ENCODE measurements at regions not wholly inside any gene's neighbourhood (a gene's known extent, or its start where the extent isn't known, plus 50 kb on each side); places are given as distances from the start of the nearest gene placed in this dataset.
A peak's percentile ranks its signal among the peaks of the same experiment; 100 is the strongest.
"Not testable (repeated sequence)": the region's sequence is repeated elsewhere in the genome, so short reads cannot be mapped to it uniquely, and the experiment has no call there.

GRCh38 chr18:37872562-37872961 is 307.0 kb upstream of the CELF4 start:
- no peak for DNase-seq

GRCh38 chr18:37871561-37871960 is 306.0 kb upstream of the CELF4 start:
- no peak for DNase-seq

GRCh38 chr18:37869051-37869450 is 303.5 kb upstream of the CELF4 start:
- no peak for DNase-seq

- no peak for DNase-seq
These were observed 298.5 kb upstream of the CELF4 start for GRCh38 chr18:37864122-37864521.

GRCh38 chr18:37861981-37862380 is 296.4 kb upstream of the CELF4 start:
- DNase-seq: no peak

GRCh38 chr18:37854396-37854795 is 288.8 kb upstream of the CELF4 start:
- no peak for DNase-seq

GRCh38 chr18:37853706-37854105 is 288.1 kb upstream of the CELF4 start:
- no peak for DNase-seq

- DNase-seq: no peak
These were observed 286.9 kb upstream of the CELF4 start for GRCh38 chr18:37852464-37852863.

- no peak for DNase-seq
These were observed 281.9 kb upstream of the CELF4 start for GRCh38 chr18:37847544-37847943.

- DNase-seq: no peak
These were observed 281.4 kb upstream of the CELF4 start for GRCh38 chr18:37846996-37847395.

GRCh38 chr18:37845498-37845897 is 279.9 kb upstream of the CELF4 start:
- DNase-seq: no peak

- no peak for DNase-seq
These were observed 278.8 kb upstream of the CELF4 start for GRCh38 chr18:37844209-37844970.

- DNase-seq: no peak
These were observed 272.5 kb upstream of the CELF4 start for GRCh38 chr18:37838083-37838482.

GRCh38 chr18:37836071-37836970 is 270.7 kb upstream of the CELF4 start:
- DNase-seq: no peak

GRCh38 chr18:37832010-37832695 is 266.6 kb upstream of the CELF4 start:
- DNase-seq: not testable (repeated sequence)

GRCh38 chr18:37812961-37813360 is 247.4 kb upstream of the CELF4 start:
- DNase-seq: no peak

GRCh38 chr18:37805773-37806404 is 240.3 kb upstream of the CELF4 start:
- no peak for DNase-seq

- DNase-seq: no peak
These were observed 231.3 kb upstream of the CELF4 start for GRCh38 chr18:37796823-37797349.

GRCh38 chr18:37787452-37787851 is 221.9 kb upstream of the CELF4 start:
- no peak for DNase-seq

- DNase-seq: no peak
These were observed 218.2 kb upstream of the CELF4 start for GRCh38 chr18:37783771-37784170.

- DNase-seq: no peak
These were observed 213.6 kb upstream of the CELF4 start for GRCh38 chr18:37779220-37779619.

- peak; percentile 79 for DNase-seq
These were observed 213.0 kb upstream of the CELF4 start for GRCh38 chr18:37778417-37779165.

Data from femur (tissue), 1 donor.